PFSK-1 (cell line): ENCODE measurements at regions not wholly inside any gene's neighbourhood (a gene's known extent, or its start where the extent isn't known, plus 50 kb on each side); places are given as distances from the start of the nearest gene placed in this dataset.

Experiments
- POLR2AphosphoS5 ChIP-seq: IDR thresholded peaks from 2 replicates; pipeline ENCODE4 v1.6.1; 2012; ENCODE audit warnings: low read depth, mild to moderate bottlenecking, control low read depth, low read length, moderate library complexity
- REST ChIP-seq, 2 experiments: IDR thresholded peaks; 2 replicates each; pipeline versions ENCODE4 v1.6.1 to v1.8.0; 2011 to 2012; ENCODE audit warnings: low read depth in 2 of 2, low read length in 2 of 2, control low read depth in 1 of 2, inconsistent platforms in 1 of 2, mild to moderate bottlenecking in 1 of 2, moderate library complexity in 1 of 2; ENCODE audit not compliant: insufficient read depth in 1 of 2

GRCh38 chr12:68416350-68416749 lies 84.2 kb upstream of the MDM1 start:
- TF ChIP-seq POLR2AphosphoS5 (no peak), REST (IDR thresholded peaks at IDR 0.05; ENCODE audit: insufficient read depth in 1 of 2, low read depth in 2 of 2, low read length in 2 of 2) (no peak)
